ENCODE measurements at regions not wholly inside any gene's neighbourhood (a gene's known extent, or its start where the extent isn't known, plus 50 kb on each side); places are given as distances from the start of the nearest gene placed in this dataset.

- no peak overlapping the region for H3K27ac ChIP-seq (ENCODE audit: low read depth in 1 of 2, low read length in 2 of 2)
- no peaks in the 10 kb centered on the region for H4K20me1 ChIP-seq (ENCODE audit: insufficient read depth, low read length)
- no peak overlapping the region for H2AFZ ChIP-seq (ENCODE audit: insufficient read depth, low read depth, low read length, poor library complexity, severe bottlenecking)
- no peak for TF ChIP-seq CTCF (IDR thresholded peaks at IDR 0.05)
- H3K9ac ChIP-seq (ENCODE audit: insufficient read depth, low read length, poor library complexity, severe bottlenecking): no peak overlapping the region
- no peak overlapping the region for H3K4me3 ChIP-seq (replicated peaks in 1 of 3; ENCODE audit: low read depth in 2 of 3, low read length in 3 of 3)
- H3K4me3 Mint-ChIP-seq: no peak overlapping the region
- H3K36me3 ChIP-seq (replicated peaks in 1 of 2; ENCODE audit: control insufficient read depth in 1 of 2, insufficient read depth in 2 of 2, low read length in 2 of 2): no peaks in the 10 kb centered on the region
- no peak for DNase-seq
- intact Hi-C loops (cut with micrococcal nuclease): no loop called here
- H3K79me2 ChIP-seq (ENCODE audit: insufficient read depth, low read length): no peaks in the 10 kb centered on the region
- no peak overlapping the region for H3K4me2 ChIP-seq (replicated peaks; ENCODE audit: extremely low read depth, low read length, poor library complexity, severe bottlenecking)
- peaks cover 25 to 29% of the 10 kb centered on the region in 2 donors for H3K4me1 ChIP-seq (ENCODE audit: control insufficient read depth in 1 of 2, insufficient read depth in 2 of 2, low read length in 2 of 2)
- no peaks in the 10 kb centered on the region for H3K27me3 ChIP-seq (ENCODE audit: control insufficient read depth in 2 of 2, insufficient read depth in 2 of 2, low read length in 2 of 2)
- H3K27me3 Mint-ChIP-seq (ENCODE audit: low read depth in 3 of 3): peaks cover 0 to 4% (median 1%) of the 10 kb centered on the region in 3 donors
- WGBS (ENCODE audit: insufficient coverage): 92% methylated on average over 3 of the region's 5 CpGs
- H3K4me1 Mint-ChIP-seq: peaks cover 32% of the 10 kb centered on the region
- H3K9me3 ChIP-seq (replicated peaks in 1 of 2; ENCODE audit: control insufficient read depth in 1 of 2, insufficient read depth in 1 of 2, low read length in 2 of 2): no peaks in the 10 kb centered on the region
- no peaks in the 10 kb centered on the region for H3K36me3 Mint-ChIP-seq
- H3K27ac Mint-ChIP-seq: peak overlapping the region in 1 of 7 donors; percentile 37
- H3K9me3 Mint-ChIP-seq: peaks cover 0 to 2% (median 0%) of the 10 kb centered on the region in 7 donors
Measured at GRCh38 chr9:107647611-107648010, 158.0 kb upstream of the KLF4 start.

GRCh38 chr9:107647141-107647540 is 157.6 kb upstream of the KLF4 start:
- Histone ChIP-seq H3K4me2 (replicated peaks; ENCODE audit: extremely low read depth, low read length, poor library complexity, severe bottlenecking) (no peak overlapping the region), H3K79me2 (ENCODE audit: insufficient read depth, low read length) (no peaks in the 10 kb centered on the region), H3K27ac (ENCODE audit: low read depth in 1 of 2, low read length in 2 of 2) (no peak overlapping the region), H3K36me3 (replicated peaks in 1 of 2; ENCODE audit: control insufficient read depth in 1 of 2, insufficient read depth in 2 of 2, low read length in 2 of 2) (no peaks in the 10 kb centered on the region), H3K9me3 (replicated peaks in 1 of 2; ENCODE audit: control insufficient read depth in 1 of 2, insufficient read depth in 1 of 2, low read length in 2 of 2) (no peaks in the 10 kb centered on the region), H3K9ac (ENCODE audit: insufficient read depth, low read length, poor library complexity, severe bottlenecking) (no peak overlapping the region), H3K4me3 (replicated peaks in 1 of 3; ENCODE audit: low read depth in 2 of 3, low read length in 3 of 3) (no peak overlapping the region), H3K4me1 (ENCODE audit: control insufficient read depth in 1 of 2, insufficient read depth in 2 of 2, low read length in 2 of 2) (peaks cover 25 to 29% of the 10 kb centered on the region in 2 donors), H4K20me1 (ENCODE audit: insufficient read depth, low read length) (no peaks in the 10 kb centered on the region), H2AFZ (ENCODE audit: insufficient read depth, low read depth, low read length, poor library complexity, severe bottlenecking) (no peak overlapping the region), H3K27me3 (ENCODE audit: control insufficient read depth in 2 of 2, insufficient read depth in 2 of 2, low read length in 2 of 2) (no peaks in the 10 kb centered on the region)
- Mint-ChIP-seq H3K4me3 (no peak overlapping the region), H3K4me1 (peaks cover 32% of the 10 kb centered on the region), H3K27ac (peak overlapping the region in 1 of 7 donors; percentile 37), H3K36me3 (no peaks in the 10 kb centered on the region), H3K27me3 (ENCODE audit: low read depth in 3 of 3) (peaks cover 0 to 4% (median 1%) of the 10 kb centered on the region in 3 donors), H3K9me3 (peaks cover 0 to 2% (median 0%) of the 10 kb centered on the region in 7 donors)
- no peak for TF ChIP-seq CTCF (IDR thresholded peaks at IDR 0.05)
- intact Hi-C loops (cut with micrococcal nuclease): no loop called here
- DNase-seq: no peak
- no CpG with 5 or more reads among the region's 1 CpG for WGBS (ENCODE audit: insufficient coverage)

Data from CD14-positive monocyte (primary cell).